ENCODE measurements at regions not wholly inside any gene's neighbourhood (a gene's known extent, or its start where the extent isn't known, plus 50 kb on each side); places are given as distances from the start of the nearest gene placed in this dataset.

- DNase-seq (ENCODE audit: low read depth in 3 of 3, low spot score in 1 of 3), result no peak
Observed at GRCh38 chr6:141000917-141001316, 1131.8 kb upstream of the GJE1 start.

GRCh38 chr6:140993515-140993914 lies 1139.2 kb upstream of the GJE1 start:
- DNase-seq (ENCODE audit: low read depth in 3 of 3, low spot score in 1 of 3), result no peak

GRCh38 chr6:140992678-140993077 lies 1140.0 kb upstream of the GJE1 start:
- no peak for DNase-seq (ENCODE audit: low read depth in 3 of 3, low spot score in 1 of 3)

DNA sequence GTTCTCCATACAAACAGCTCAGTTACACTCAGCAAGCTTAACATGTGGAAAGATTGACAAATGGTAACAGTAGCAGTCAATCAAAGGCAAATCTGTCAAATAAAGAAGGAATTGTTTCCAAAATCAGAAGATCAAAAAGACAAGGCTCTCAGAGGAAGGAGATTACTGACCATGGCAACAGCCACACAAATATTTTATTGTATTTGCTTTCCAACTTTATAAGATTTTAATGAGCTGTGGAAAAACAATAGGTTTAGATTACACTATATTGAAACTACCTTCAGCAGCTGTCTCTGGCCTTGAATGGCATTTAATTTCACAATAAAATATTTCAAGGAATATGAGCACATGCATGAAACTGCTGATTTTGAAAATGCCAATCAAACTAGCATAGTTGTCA lies 1143.9 kb upstream of the GJE1 start:
- DNase-seq (ENCODE audit: low read depth in 3 of 3, low spot score in 1 of 3), result no peak

DNA sequence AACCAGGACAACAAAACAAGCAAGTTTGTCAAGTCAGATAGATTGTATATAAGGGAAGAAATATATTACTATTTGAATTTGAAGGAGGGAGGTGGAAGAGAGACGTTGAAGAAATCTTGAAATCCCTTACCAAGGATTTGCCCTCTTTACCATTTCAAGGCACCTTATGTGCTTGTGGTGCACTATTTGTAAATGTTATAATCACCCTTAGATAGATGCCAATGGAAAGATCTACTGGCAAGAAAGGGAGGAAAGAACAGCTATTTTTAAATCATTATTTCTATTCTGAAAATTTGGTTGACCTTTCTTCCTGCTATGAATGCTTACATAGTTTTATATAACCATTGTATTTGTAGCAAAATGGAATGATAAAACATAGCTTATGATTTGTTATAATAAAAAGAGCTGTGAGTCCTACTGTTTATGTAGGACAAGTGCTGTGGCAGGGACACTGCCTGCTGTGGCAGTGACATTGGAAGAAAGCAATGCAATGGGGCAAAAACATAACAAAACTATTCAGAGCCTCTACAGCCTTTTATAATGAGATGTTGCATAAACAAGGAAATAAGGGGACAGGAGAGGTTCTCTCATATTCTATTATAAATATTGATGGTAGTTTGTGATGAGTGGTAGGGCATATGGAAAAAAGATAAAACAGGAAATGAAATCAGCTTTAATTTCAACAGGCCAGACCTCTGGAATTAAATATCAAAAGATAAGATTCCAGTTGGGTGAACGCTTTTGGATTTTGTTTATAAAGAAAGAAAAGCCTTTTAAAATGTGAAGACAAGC lies 1145.2 kb upstream of the GJE1 start:
- DNase-seq (ENCODE audit: low read depth in 3 of 3, low spot score in 1 of 3), result no peak

- no peak for DNase-seq (ENCODE audit: low read depth in 3 of 3, low spot score in 1 of 3)
Observed at GRCh38 chr6:140985679-140986275, 1146.9 kb upstream of the GJE1 start.

DNA sequence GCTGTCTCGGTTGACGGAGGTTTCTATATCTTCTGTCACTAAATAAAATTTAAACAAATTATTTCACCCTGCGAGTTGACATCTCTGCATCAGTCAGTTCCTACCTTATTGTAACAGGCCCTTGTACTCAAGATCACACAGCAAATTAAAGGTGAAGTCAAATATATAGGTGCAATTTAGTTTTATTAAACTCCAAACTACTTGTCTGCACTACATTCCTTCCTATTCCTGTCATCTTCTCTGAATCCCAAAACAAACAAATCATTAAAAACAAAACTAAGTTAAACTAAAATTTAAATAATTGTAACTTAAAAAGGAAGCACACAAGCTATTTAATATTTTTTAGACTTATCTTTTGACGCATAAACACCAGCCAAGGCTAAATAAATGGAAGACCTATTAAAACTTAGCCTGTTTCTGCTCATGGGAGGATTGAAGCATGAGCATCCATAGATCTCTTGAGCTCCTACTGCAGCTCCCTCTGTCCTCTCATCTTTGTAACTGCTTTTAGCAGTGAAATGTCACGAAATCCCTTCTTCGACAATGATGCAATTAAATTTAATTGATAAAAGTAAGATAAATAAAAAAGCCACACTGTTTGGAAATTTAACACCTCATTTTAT lies 1152.3 kb upstream of the GJE1 start:
- no peak for DNase-seq (ENCODE audit: low read depth in 3 of 3, low spot score in 1 of 3)

DNA sequence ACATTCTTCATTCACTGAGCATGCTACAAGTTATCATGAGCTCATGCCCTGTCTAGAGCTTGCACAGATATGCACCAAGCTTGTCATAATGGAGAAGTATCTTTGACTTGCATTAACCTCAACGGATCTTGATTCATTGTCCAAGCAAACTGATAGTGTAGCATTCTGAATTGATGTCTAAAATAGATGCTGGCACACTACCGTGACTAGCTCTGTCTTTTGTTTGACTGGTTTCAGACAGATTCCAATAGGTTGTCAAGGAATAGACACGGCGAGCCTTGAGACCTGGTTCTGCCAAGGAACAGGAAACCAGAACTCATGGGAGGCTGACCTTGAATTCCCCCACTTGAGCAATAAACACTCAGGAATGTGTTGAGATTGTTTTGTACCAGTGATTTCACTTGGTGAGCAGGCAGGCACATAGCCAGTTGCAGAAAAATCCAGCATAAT lies 1153.1 kb upstream of the GJE1 start:
- no peak for DNase-seq (ENCODE audit: low read depth in 3 of 3, low spot score in 1 of 3)

- no peak for DNase-seq (ENCODE audit: low read depth in 3 of 3, low spot score in 1 of 3)
Observed at GRCh38 chr6:140977403-140977802, 1155.3 kb upstream of the GJE1 start.

GRCh38 chr6:140976806-140977205 lies 1155.9 kb upstream of the GJE1 start:
- DNase-seq (ENCODE audit: low read depth in 3 of 3, low spot score in 1 of 3), result no peak

- no peak for DNase-seq (ENCODE audit: low read depth in 3 of 3, low spot score in 1 of 3)
Observed at GRCh38 chr6:140970485-140970884, 1162.2 kb upstream of the GJE1 start.

DNA sequence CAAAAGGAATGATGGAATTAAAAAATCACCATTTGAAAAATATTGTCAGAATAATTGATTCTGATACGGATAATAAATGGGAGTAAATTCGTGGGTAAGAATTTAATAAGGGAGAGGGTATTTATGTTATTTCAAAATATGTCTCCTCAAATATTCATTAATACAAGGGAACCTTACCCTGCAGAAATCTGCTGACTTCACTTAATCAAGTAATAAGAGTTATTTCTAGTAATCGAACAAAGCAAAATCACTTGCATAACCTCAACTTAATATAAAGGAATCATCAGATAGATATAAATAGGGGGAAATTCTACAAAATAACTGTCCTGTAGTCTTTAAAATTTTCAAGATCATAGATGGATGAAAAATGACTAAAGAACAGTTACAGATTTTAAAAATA lies 1164.7 kb upstream of the GJE1 start:
- no peak for DNase-seq (ENCODE audit: low read depth in 3 of 3, low spot score in 1 of 3)

DNA sequence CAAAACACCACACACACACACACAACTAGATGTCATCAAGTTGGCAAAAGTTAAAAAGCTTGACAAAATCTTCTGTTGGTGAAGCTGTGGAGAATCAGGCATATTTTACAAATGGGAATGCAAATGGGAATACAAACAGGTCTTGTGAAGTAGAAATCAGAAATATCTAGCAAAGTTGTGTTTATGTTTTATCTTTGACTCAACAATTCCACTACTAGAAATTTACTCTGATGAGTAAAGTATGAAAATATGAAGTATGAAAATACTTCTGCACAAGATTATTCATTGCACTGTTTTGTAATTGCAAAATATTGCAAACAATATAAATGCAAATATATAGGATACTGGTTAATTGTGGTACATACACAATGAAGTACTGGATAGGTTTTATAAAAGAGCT lies 1166.0 kb upstream of the GJE1 start:
- no peak for DNase-seq (ENCODE audit: low read depth in 3 of 3, low spot score in 1 of 3)

DNA sequence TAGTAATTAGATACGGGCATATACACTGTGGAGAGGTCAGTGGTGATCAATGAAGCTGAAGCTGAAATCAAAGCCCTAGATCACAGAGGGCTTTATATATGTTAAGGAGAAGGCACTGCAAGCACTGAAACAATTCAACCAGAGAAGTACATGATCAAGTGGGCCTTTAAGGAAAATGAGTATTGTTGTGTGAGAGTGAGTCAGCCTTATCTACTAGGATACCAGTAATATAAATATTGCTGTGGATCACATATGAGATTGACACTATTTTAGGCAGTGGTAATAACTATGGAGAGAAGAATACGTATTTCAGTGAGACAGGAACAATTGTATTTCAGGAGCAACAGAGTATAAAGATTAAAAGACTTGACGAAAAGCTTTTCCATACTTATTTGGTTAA lies 1172.2 kb upstream of the GJE1 start:
- DNase-seq (ENCODE audit: low read depth in 3 of 3, low spot score in 1 of 3), result no peak

DNA sequence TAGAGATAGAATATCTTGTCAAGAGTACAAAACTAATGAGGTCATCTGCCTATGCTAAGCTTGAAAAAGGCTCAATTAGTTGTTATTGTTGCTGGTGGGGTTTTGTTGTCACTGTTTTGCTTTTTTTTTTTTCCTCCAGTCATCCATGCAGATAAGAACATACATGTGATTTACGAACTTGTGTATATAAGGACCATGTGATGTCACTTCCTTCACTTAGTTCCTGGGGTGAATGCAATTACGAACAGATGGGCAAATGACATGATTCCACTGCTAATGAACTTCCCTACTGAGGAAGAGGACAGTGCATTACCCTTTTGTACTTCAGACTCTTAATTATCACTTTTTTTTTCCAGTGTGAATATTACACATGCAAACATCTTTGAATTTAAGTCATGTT lies 1175.3 kb upstream of the GJE1 start:
- DNase-seq (ENCODE audit: low read depth in 3 of 3, low spot score in 1 of 3), result no peak

GRCh38 chr6:140956571-140957369 lies 1176.0 kb upstream of the GJE1 start:
- no peak for DNase-seq (ENCODE audit: low read depth in 3 of 3, low spot score in 1 of 3)

DNA sequence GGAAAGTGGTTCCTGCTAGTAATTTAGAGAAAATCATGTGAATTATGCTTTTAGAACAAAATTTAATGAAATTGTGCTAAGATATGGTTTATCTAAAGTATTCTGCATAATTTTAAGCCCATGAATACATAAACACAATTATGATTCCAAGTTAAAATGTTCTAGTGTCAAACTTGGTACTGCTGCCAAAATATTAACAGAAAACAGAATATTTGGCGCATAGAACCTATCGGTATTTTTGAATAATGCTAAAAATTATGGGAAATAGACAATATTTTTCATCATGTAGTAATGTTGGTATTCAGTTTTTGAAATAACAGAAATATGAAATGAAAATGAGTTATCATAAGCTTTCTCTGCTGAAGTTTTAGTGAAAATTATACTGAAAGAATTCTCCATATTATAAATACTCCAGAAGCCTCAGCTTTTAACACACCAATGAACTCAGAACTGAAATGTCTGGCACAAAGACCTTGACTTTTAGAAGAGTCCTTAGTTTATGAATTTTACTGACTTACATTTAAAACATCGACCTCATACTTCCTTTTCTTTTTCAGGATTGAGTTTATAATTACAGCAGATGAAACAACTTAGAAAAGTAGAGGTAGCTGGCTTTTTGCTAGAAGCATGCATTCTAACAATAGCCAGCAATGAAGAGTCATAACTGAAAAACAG lies 1192.3 kb upstream of the GJE1 start:
- no peak for DNase-seq (ENCODE audit: low read depth in 3 of 3, low spot score in 1 of 3)

DNA sequence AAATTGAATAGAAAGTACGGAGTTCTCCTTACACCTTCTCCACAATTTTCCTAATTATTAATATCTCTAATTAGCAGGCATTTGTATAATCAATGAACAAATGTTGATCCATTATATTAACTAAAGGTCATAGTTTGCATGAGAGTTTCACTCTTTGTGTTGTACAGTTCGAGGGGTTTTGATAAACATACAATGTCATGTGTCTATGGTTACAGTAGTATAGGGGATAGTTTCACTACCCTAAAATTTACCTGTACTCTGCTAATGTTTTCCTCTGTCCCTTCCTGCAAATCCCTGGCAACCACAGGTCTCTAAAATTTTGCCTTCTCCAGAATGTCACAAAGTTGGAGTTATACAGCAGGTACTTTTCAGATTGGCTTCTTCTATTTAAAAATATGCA lies 1199.8 kb upstream of the GJE1 start:
- DNase-seq (ENCODE audit: low read depth in 3 of 3, low spot score in 1 of 3), result no peak

- no peak for DNase-seq (ENCODE audit: low read depth in 3 of 3, low spot score in 1 of 3)
Observed at GRCh38 chr6:140931581-140931980, 1201.1 kb upstream of the GJE1 start.

- DNase-seq (ENCODE audit: low read depth in 3 of 3, low spot score in 1 of 3), result no peak
Observed at GRCh38 chr6:140929121-140929520, 1203.6 kb upstream of the GJE1 start.

DNA sequence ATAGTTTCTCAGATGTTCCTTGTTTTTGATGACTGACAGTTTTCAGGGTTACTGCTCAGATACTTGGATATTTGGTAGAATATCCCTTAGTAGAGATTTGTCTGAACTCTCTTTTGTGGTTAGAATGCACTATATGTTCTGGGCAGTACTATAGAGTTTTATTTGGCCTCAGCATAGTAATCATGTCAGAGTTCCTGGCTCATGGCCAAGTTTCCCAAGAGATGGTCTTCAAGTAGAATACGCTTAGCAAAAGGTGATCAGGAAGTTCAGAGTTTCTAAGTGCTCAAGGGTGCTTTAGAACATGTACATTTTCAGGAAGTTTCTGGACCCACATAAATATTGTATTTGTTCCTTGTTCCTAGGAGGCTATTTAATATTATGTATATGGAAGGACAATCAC lies 1209.7 kb upstream of the GJE1 start:
- no peak for DNase-seq (ENCODE audit: low read depth in 3 of 3, low spot score in 1 of 3)
